GM21737 (cell line): ENCODE measurements at regions not wholly inside any gene's neighbourhood (a gene's known extent, or its start where the extent isn't known, plus 50 kb on each side); places are given as distances from the start of the nearest gene placed in this dataset.
A peak's percentile ranks its signal among the peaks of the same experiment; 100 is the strongest.

Experiments used
- ATAC-seq: cut with Tn5 transposase; IDR thresholded peaks from one replicate; pipeline ENCODE4 v1.9.1; 2021; ENCODE audit warnings: mild to moderate bottlenecking, moderate library complexity; ENCODE audit not compliant: unreplicated experiment

- ATAC-seq, result peak; percentile 51
Observed at GRCh38 chr12:92503029-92503931, 199.5 kb upstream of the PLEKHG7 start.

GRCh38 chr12:92502417-92503028, 200.3 kb upstream of the PLEKHG7 start:
- ATAC-seq, result peak; percentile 47

GRCh38 chr12:92496790-92497189, 206.0 kb upstream of the PLEKHG7 start:
- ATAC-seq, result peak; percentile 57

GRCh38 chr12:92495108-92495507, 207.7 kb upstream of the PLEKHG7 start:
- no peak for ATAC-seq

GRCh38 chr12:92493816-92494215, 209.0 kb upstream of the PLEKHG7 start:
- peak; percentile 66 for ATAC-seq

- no peak for ATAC-seq
Observed at GRCh38 chr12:92492995-92493394, 209.8 kb upstream of the PLEKHG7 start.

- no peak for ATAC-seq
Observed at GRCh38 chr12:92492291-92492690, 210.5 kb upstream of the PLEKHG7 start.

- no peak for ATAC-seq
Observed at GRCh38 chr12:92489781-92490180, 213.0 kb upstream of the PLEKHG7 start.

GRCh38 chr12:92488735-92489134, 214.1 kb upstream of the PLEKHG7 start:
- no peak for ATAC-seq

- no peak for ATAC-seq
Observed at GRCh38 chr12:92487138-92487485, 215.7 kb upstream of the PLEKHG7 start.

GRCh38 chr12:92486443-92487137, 216.2 kb upstream of the PLEKHG7 start:
- no peak for ATAC-seq

- ATAC-seq, result no peak
Observed at GRCh38 chr12:92485351-92486348, 217.1 kb upstream of the PLEKHG7 start.

GRCh38 chr12:92482599-92482998, 220.2 kb upstream of the PLEKHG7 start:
- no peak for ATAC-seq

- ATAC-seq, result no peak
Observed at GRCh38 chr12:92481066-92481465, 221.7 kb upstream of the PLEKHG7 start.

- no peak for ATAC-seq
Observed at GRCh38 chr12:92478692-92479091, 224.1 kb upstream of the PLEKHG7 start.

GRCh38 chr12:92476844-92477243, 225.9 kb upstream of the PLEKHG7 start:
- ATAC-seq, result no peak

GRCh38 chr12:92473564-92473963, 229.2 kb upstream of the PLEKHG7 start:
- ATAC-seq, result no peak

GRCh38 chr12:92472201-92472600, 230.6 kb upstream of the PLEKHG7 start:
- ATAC-seq, result no peak

GRCh38 chr12:92471551-92471950, 231.2 kb upstream of the PLEKHG7 start:
- no peak for ATAC-seq

GRCh38 chr12:92470608-92471021, 232.2 kb upstream of the PLEKHG7 start:
- ATAC-seq, result no peak

GRCh38 chr12:92469837-92470236, 233.0 kb upstream of the PLEKHG7 start:
- no peak for ATAC-seq
